CD14-positive monocyte (primary cell): ENCODE measurements at regions not wholly inside any gene's neighbourhood (a gene's known extent, or its start where the extent isn't known, plus 50 kb on each side); places are given as distances from the start of the nearest gene placed in this dataset.

Experiments
- DNase-seq, 3 donors: peaks; one replicate each; pipeline ENCODE4 v3.0.0-alpha.2; 2011 to 2022
- H2AFZ ChIP-seq: 2 replicates; pipeline ENCODE4 v1.6.0; 2012; ENCODE audit warnings: mild to moderate bottlenecking, low read depth, low read length, inconsistent platforms; ENCODE audit not compliant: insufficient read depth, poor library complexity, severe bottlenecking
- H3K27ac ChIP-seq, 2 donors: 1 replicate in 1 of 2; 2 replicates in 1 of 2; pipeline ENCODE4 v1.5.1; 2012 to 2013; ENCODE audit warnings: low read length in 2 of 2, control low read depth in 1 of 2, inconsistent platforms in 1 of 2, low read depth in 1 of 2, mild to moderate bottlenecking in 1 of 2
- H3K27me3 ChIP-seq, 2 donors: one replicate each; pipeline versions ENCODE4 v1.6.0 to v1.6.1; 2011 to 2013; ENCODE audit warnings: low read length in 2 of 2; ENCODE audit not compliant: control insufficient read depth in 2 of 2, insufficient read depth in 2 of 2
- H3K36me3 ChIP-seq, 2 donors: replicated peaks in 1 of 2; 1 replicate in 1 of 2; 2 replicates in 1 of 2; pipeline versions ENCODE4 v1.5.1 to v1.6.1; 2012 to 2013; ENCODE audit warnings: low read length in 2 of 2, control low read depth in 1 of 2, inconsistent platforms in 1 of 2, mild to moderate bottlenecking in 1 of 2; ENCODE audit not compliant: insufficient read depth in 2 of 2, control insufficient read depth in 1 of 2
- H3K4me1 ChIP-seq, 2 donors: 1 replicate in 1 of 2; 2 replicates in 1 of 2; pipeline versions ENCODE4 v1.5.1 to v1.6.1; 2012 to 2013; ENCODE audit warnings: low read length in 2 of 2, control low read depth in 1 of 2, inconsistent platforms in 1 of 2, mild to moderate bottlenecking in 1 of 2, moderate library complexity in 1 of 2; ENCODE audit not compliant: insufficient read depth in 2 of 2, control insufficient read depth in 1 of 2
- H3K4me2 ChIP-seq: replicated peaks from 2 replicates; pipeline ENCODE3; 2012; ENCODE audit warnings: low read length, moderate library complexity, mild to moderate bottlenecking; ENCODE audit not compliant: poor library complexity, severe bottlenecking; ENCODE audit errors: extremely low read depth
- H3K4me3 ChIP-seq, 3 experiments: fragments of 200-600 bp in 1 of 3; sonication (generic) in 1 of 3; replicated peaks in 1 of 3; 1 replicate in 2 of 3; 2 replicates in 1 of 3; pipeline ENCODE4 v1.5.1; 2011 to 2013; ENCODE audit warnings: low read length in 3 of 3, mild to moderate bottlenecking in 3 of 3, control low read depth in 2 of 3, low read depth in 2 of 3, inconsistent platforms in 1 of 3, moderate library complexity in 1 of 3
- H3K79me2 ChIP-seq: 2 replicates; pipeline ENCODE4 v1.6.0; 2012; ENCODE audit warnings: mild to moderate bottlenecking, control low read depth, inconsistent platforms, low read length, moderate library complexity; ENCODE audit not compliant: insufficient read depth
- H3K9ac ChIP-seq: 2 replicates; pipeline ENCODE4 v1.6.0; 2017; ENCODE audit warnings: low read length, mild to moderate bottlenecking; ENCODE audit not compliant: insufficient read depth, poor library complexity, severe bottlenecking
- H3K9me3 ChIP-seq, 2 donors: replicated peaks in 1 of 2; 1 replicate in 1 of 2; 2 replicates in 1 of 2; pipeline versions ENCODE4 v1.5.1 to v1.6.1; 2012 to 2013; ENCODE audit warnings: low read length in 2 of 2, control low read depth in 1 of 2; ENCODE audit not compliant: control insufficient read depth in 1 of 2, insufficient read depth in 1 of 2
- H4K20me1 ChIP-seq: 2 replicates; pipeline ENCODE4 v1.6.0; 2012; ENCODE audit warnings: mild to moderate bottlenecking, low read length, control low read depth, moderate library complexity; ENCODE audit not compliant: insufficient read depth
- H3K27ac Mint-ChIP-seq, 7 donors: one replicate each; pipeline ENCODE4 v1.8.0; 2020; ENCODE audit warnings: mild to moderate bottlenecking in 7 of 7, mixed read lengths in 7 of 7, moderate library complexity in 6 of 7, inconsistent platforms in 2 of 7
- H3K27me3 Mint-ChIP-seq, 3 donors: one replicate each; pipeline ENCODE4 v1.8.0; 2021 to 2022; ENCODE audit warnings: low read depth in 3 of 3, mild to moderate bottlenecking in 3 of 3, mixed read lengths in 3 of 3, moderate library complexity in 3 of 3, inconsistent platforms in 1 of 3
- H3K36me3 Mint-ChIP-seq, 2 donors: one replicate each; pipeline ENCODE4 v1.8.0; 2020; ENCODE audit warnings: mixed read lengths in 2 of 2, inconsistent platforms in 1 of 2, mild to moderate bottlenecking in 1 of 2
- H3K4me1 Mint-ChIP-seq: one replicate; pipeline ENCODE4 v1.8.0; 2020; ENCODE audit warnings: mild to moderate bottlenecking, mixed read lengths
- H3K4me3 Mint-ChIP-seq, 2 donors: one replicate each; pipeline ENCODE4 v1.8.0; 2020; ENCODE audit warnings: mild to moderate bottlenecking in 2 of 2, mixed read lengths in 2 of 2, moderate library complexity in 1 of 2
- H3K9me3 Mint-ChIP-seq, 7 donors: one replicate each; pipeline ENCODE4 v1.8.0; 2020 to 2022; ENCODE audit warnings: mixed read lengths in 7 of 7, mild to moderate bottlenecking in 6 of 7, moderate library complexity in 6 of 7, inconsistent platforms in 2 of 7
- WGBS: methylation state at CpG from one replicate; pipeline ENCODE4 v1.1.5; 2013; ENCODE audit warnings: missing lambda C conversion rate; ENCODE audit not compliant: insufficient coverage; 5-methylcytosine and 5-hydroxymethylcytosine counted together
- intact Hi-C, 2 donors: fragments of 100-400 bp; cut with micrococcal nuclease; formaldehyde crosslinking; loops; one replicate each; pipeline versions ENCODE4 v1.15.0 to v1.15.1; 2023
- TF ChIP-seq, protein P1 (sequence below): fragments of 200-600 bp; IDR thresholded peaks from one replicate; pipeline ENCODE4 v1.8.0; 2022; ENCODE audit warnings: antibody characterized with exemption, mild to moderate bottlenecking

DNA sequence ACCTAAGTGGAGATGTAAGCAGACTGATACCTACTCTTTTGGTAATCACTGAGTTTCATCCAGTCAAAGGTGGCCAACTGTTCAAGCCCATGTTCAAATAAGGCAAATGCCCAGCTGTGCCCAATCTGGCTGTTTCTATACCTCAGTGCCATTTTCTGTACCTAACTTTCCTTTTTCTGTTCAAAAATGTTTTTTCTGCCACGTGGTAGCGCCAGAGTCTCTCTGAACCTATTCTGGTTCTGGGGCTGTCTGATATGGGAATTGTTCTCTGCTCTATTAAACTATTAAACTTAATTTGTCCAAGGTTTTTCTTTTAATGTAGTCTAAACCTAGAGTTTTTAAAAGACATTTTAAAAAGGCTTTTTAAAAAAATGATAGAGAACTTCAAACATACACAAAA, 391.2 kb downstream of the NOVA1 start:
- no peaks in the 10 kb centered on the region for H3K36me3 Mint-ChIP-seq
- no CpG with 5 or more reads among the region's 2 CpGs for whole genome bisulfite sequencing
- no peak for DNase-seq
- intact Hi-C loops = no loop called here
- Histone ChIP-seq H3K4me2 (no peak overlapping the region), H4K20me1 (no peaks in the 10 kb centered on the region), H3K9me3 (peaks cover 0 to 16% of the 10 kb centered on the region in 2 donors), H3K27ac (no peak overlapping the region), H3K4me1 (no peaks in the 10 kb centered on the region), H3K27me3 (peaks cover 32 to 52% of the 10 kb centered on the region in 2 donors), H3K36me3 (no peaks in the 10 kb centered on the region), H2AFZ (no peak overlapping the region), H3K9ac (no peak overlapping the region), H3K79me2 (no peaks in the 10 kb centered on the region), H3K4me3 (no peak overlapping the region)
- no peak overlapping the region for H3K27ac Mint-ChIP-seq
- H3K27me3 Mint-ChIP-seq = peaks cover 37 to 59% (median 55%) of the 10 kb centered on the region in 3 donors
- TF ChIP-seq, protein P1, sequence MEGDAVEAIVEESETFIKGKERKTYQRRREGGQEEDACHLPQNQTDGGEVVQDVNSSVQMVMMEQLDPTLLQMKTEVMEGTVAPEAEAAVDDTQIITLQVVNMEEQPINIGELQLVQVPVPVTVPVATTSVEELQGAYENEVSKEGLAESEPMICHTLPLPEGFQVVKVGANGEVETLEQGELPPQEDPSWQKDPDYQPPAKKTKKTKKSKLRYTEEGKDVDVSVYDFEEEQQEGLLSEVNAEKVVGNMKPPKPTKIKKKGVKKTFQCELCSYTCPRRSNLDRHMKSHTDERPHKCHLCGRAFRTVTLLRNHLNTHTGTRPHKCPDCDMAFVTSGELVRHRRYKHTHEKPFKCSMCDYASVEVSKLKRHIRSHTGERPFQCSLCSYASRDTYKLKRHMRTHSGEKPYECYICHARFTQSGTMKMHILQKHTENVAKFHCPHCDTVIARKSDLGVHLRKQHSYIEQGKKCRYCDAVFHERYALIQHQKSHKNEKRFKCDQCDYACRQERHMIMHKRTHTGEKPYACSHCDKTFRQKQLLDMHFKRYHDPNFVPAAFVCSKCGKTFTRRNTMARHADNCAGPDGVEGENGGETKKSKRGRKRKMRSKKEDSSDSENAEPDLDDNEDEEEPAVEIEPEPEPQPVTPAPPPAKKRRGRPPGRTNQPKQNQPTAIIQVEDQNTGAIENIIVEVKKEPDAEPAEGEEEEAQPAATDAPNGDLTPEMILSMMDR = no peak
- peaks cover 3% of the 10 kb centered on the region for H3K4me1 Mint-ChIP-seq
- H3K9me3 Mint-ChIP-seq = peaks cover 0 to 8% (median 4%) of the 10 kb centered on the region in 7 donors
- no peak overlapping the region for H3K4me3 Mint-ChIP-seq

DNA sequence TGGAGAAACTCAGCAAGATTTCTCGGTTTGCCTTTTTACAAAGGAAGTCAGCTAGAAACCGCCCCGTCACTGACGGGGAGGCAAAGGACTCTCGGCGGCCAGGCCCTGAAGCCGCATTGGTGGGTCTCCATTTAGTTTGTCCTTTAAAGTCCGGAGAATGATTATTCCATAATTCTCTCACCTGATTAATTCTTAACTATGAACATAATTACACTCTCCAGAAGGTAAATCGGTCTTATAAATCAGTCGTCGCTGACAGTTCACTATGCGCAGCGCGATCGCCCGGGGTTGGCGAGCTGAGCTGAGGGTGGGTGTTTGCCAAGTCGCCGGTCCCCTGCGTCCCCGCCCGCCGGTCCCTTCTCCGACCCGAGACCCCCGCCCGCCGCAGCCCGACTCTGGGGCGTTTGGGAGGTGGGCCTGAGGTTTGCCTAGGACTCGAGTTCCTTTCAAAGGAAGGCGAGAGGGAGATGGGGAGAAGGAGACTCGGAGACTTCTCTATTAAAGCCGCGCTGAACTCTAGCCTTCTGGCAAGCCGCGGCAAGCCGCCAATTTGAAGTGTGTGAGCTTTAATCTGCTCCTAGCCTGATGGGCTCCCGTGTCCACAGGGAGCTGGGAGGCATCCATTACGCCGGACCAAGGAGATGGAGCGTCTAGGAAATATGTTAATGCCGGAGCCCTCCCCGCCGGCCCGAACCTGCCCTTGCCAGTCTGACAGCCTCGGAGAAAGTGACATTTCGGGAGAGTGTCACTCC, 392.9 kb downstream of the NOVA1 start:
- Histone ChIP-seq H3K9ac (no peak overlapping the region), H3K27ac (no peak overlapping the region), H3K4me3 (no peak overlapping the region), H3K4me2 (no peak overlapping the region), H3K79me2 (no peaks in the 10 kb centered on the region), H4K20me1 (no peaks in the 10 kb centered on the region), H3K9me3 (peaks cover 0 to 16% of the 10 kb centered on the region in 2 donors), H3K27me3 (peaks cover 32 to 52% of the 10 kb centered on the region in 2 donors), H3K4me1 (no peaks in the 10 kb centered on the region), H2AFZ (peak overlapping the region; percentile 26), H3K36me3 (no peaks in the 10 kb centered on the region)
- DNase-seq = no peak
- peaks cover 3% of the 10 kb centered on the region for H3K4me1 Mint-ChIP-seq
- WGBS = 2% methylated on average over 36 of the region's 48 CpGs
- H3K4me3 Mint-ChIP-seq = peak overlapping the region in 1 of 2 donors; percentile 69
- TF ChIP-seq, protein P1 = no peak
- H3K27me3 Mint-ChIP-seq = peaks cover 37 to 58% (median 55%) of the 10 kb centered on the region in 3 donors
- no peaks in the 10 kb centered on the region for H3K36me3 Mint-ChIP-seq
- H3K27ac Mint-ChIP-seq = no peak overlapping the region
- peaks cover 0 to 8% (median 2%) of the 10 kb centered on the region in 7 donors for H3K9me3 Mint-ChIP-seq
- intact Hi-C loops = no loop called here
